GM23248 (cell line): ENCODE measurements at regions not wholly inside any gene's neighbourhood (a gene's known extent, or its start where the extent isn't known, plus 50 kb on each side); places are given as distances from the start of the nearest gene placed in this dataset.

Experiments used
- DNase-seq: peaks from one replicate; pipeline ENCODE4 v3.0.0-alpha.2; 2015
- H2AFZ ChIP-seq: fragments of 200-600 bp; sonication (generic); 2 replicates; pipeline ENCODE4 v1.6.1; 2016; ENCODE audit warnings: antibody characterized with exemption
- H3F3A ChIP-seq: fragments of 200-600 bp; sonication (generic); 2 replicates; pipeline ENCODE4 v1.6.1; 2016; ENCODE audit warnings: mild to moderate bottlenecking, antibody characterized with exemption, mixed run types; ENCODE audit not compliant: insufficient read depth
- H3K27ac ChIP-seq: fragments of 200-600 bp; sonication (generic); 2 replicates; pipeline ENCODE4 v1.5.1; 2016; ENCODE audit warnings: mild to moderate bottlenecking
- H3K27me3 ChIP-seq: fragments of 200-600 bp; sonication (generic); replicated peaks from 2 replicates; pipeline ENCODE4 v1.6.1; 2016; ENCODE audit warnings: mild to moderate bottlenecking; ENCODE audit not compliant: insufficient read depth
- H3K36me3 ChIP-seq: fragments of 200-600 bp; sonication (generic); 2 replicates; pipeline ENCODE4 v1.6.1; 2016; ENCODE audit warnings: low read depth, mild to moderate bottlenecking
- H3K4me1 ChIP-seq: fragments of 200-600 bp; sonication (generic); 2 replicates; pipeline ENCODE4 v1.6.1; 2016; ENCODE audit warnings: mild to moderate bottlenecking; ENCODE audit not compliant: insufficient read depth
- H3K4me2 ChIP-seq: fragments of 200-600 bp; sonication (generic); one replicate; pipeline ENCODE4 v1.6.1; 2016; ENCODE audit warnings: mild to moderate bottlenecking; ENCODE audit not compliant: unreplicated experiment
- H3K4me3 ChIP-seq: fragments of 200-600 bp; sonication (generic); 2 replicates; pipeline ENCODE4 v1.5.1; 2016; ENCODE audit warnings: mild to moderate bottlenecking
- H3K79me2 ChIP-seq: fragments of 200-600 bp; sonication (generic); 2 replicates; pipeline ENCODE4 v1.6.1; 2016; ENCODE audit warnings: mild to moderate bottlenecking; ENCODE audit not compliant: insufficient read depth
- H3K9ac ChIP-seq: fragments of 200-600 bp; sonication (generic); 2 replicates; pipeline ENCODE4 v1.6.1; 2016; ENCODE audit warnings: mild to moderate bottlenecking
- H3K9me2 ChIP-seq: fragments of 200-600 bp; sonication (generic); 2 replicates; pipeline ENCODE4 v1.6.1; 2016; ENCODE audit warnings: mixed run types, mild to moderate bottlenecking, moderate library complexity; ENCODE audit not compliant: insufficient read depth
- H3K9me3 ChIP-seq: fragments of 200-600 bp; sonication (generic); one replicate; pipeline ENCODE4 v1.6.1; 2017; ENCODE audit warnings: low read depth
- H4K20me1 ChIP-seq: fragments of 200-600 bp; sonication (generic); 2 replicates; pipeline ENCODE4 v1.6.0; 2016; ENCODE audit not compliant: insufficient read depth
- EZH2 ChIP-seq: fragments of 200-600 bp; sonication (generic); IDR thresholded peaks from 2 replicates; pipeline ENCODE4 v1.6.1; 2018; ENCODE audit warnings: antibody characterized with exemption, mild to moderate bottlenecking; ENCODE audit not compliant: insufficient read depth, poor library complexity, severe bottlenecking
- EZH2phosphoT487 ChIP-seq: fragments of 200-600 bp; sonication (generic); IDR thresholded peaks from 2 replicates; pipeline ENCODE4 v1.6.1; 2018; ENCODE audit warnings: antibody characterized with exemption, moderate library complexity, mild to moderate bottlenecking, low read depth; ENCODE audit not compliant: insufficient read depth
- WGBS, 2 experiments: methylation state at CpG; one replicate each; pipeline ENCODE4 v1.1.6; 2015 to 2017; ENCODE audit warnings: low lambda C conversion rate in 2 of 2, low coverage in 1 of 2; ENCODE audit errors: missing lambda C conversion rate in 2 of 2; 5-methylcytosine and 5-hydroxymethylcytosine counted together
- in situ Hi-C: fragments of 300-500 bp; cut with MboI; formaldehyde crosslinking; loops from 2 replicates; pipeline ENCODE4 v1.15.0; 2020

DNA sequence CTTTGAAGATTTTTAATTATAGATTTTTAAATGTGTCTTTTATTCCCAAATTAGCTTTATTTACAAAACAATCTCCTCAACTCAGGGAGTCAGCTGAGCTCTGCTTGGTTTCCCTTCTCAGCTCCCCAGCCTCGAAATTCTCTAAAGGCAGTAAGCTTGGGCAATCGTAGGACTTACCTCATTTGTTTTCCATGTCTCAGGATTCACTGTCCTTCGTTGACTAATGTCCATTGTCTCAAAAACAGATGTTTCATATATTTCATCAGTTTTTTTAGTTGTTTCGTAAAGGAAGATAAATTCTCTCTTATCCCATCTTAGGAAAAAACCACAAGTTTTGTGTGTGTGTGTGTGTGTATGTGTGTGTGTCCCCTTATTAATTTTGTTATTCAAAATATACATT lies 102.2 kb upstream of the ADGRF1 start:
- H3K9ac ChIP-seq: peak overlapping the region; percentile 25
- peaks cover 37% of the 10 kb centered on the region for H3K4me1 ChIP-seq
- H3K79me2 ChIP-seq: no peaks in the 10 kb centered on the region
- no peak for TF ChIP-seq EZH2phosphoT487
- no peak for TF ChIP-seq EZH2
- H3K27ac ChIP-seq: peak overlapping the region; percentile 71
- no peaks in the 10 kb centered on the region for H3K9me3 ChIP-seq
- no peaks in the 10 kb centered on the region for H3K36me3 ChIP-seq
- H3F3A ChIP-seq: no peaks in the 10 kb centered on the region
- in situ Hi-C loops: no loop called here
- 4 to 5% methylated on average over 4 of the region's 4 CpGs for WGBS, 2 experiments
- peak overlapping the region; percentile 37 for H3K4me2 ChIP-seq
- no peak overlapping the region; the same call in 1 of the 2 replicates for H2AFZ ChIP-seq
- no peaks in the 10 kb centered on the region for H3K9me2 ChIP-seq
- no peaks in the 10 kb centered on the region for H4K20me1 ChIP-seq
- no peaks in the 10 kb centered on the region for H3K27me3 ChIP-seq
- H3K4me3 ChIP-seq: no peak overlapping the region
- DNase-seq: peak; percentile 84

DNA sequence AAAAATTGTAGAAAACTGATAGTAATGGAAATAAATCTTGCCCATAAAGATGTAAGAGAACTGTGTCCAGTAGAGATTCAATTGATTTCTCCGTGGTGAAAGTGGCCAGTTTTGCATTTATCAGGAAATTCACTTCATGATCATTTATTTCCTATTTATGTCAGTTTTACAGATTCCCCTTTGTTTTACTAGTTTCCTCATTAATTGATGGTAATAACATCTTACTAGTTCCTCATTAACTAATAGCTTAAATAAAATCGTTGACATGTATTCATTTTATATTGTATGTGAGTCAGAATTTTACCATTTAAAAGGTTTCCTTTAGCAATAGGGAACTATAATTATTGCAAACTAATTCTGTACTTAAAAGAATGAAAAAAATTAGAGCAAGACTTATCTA lies 99.8 kb upstream of the ADGRF1 start:
- H3F3A ChIP-seq: no peaks in the 10 kb centered on the region
- no peak overlapping the region for H3K4me2 ChIP-seq
- H2AFZ ChIP-seq: no peak overlapping the region
- DNase-seq: no peak
- TF ChIP-seq EZH2phosphoT487 (no peak), EZH2 (no peak)
- H3K9me3 ChIP-seq: no peaks in the 10 kb centered on the region
- H3K27me3 ChIP-seq: no peaks in the 10 kb centered on the region
- H3K4me1 ChIP-seq: peaks cover 30% of the 10 kb centered on the region
- no peak overlapping the region for H3K9ac ChIP-seq
- no peak overlapping the region for H3K4me3 ChIP-seq
- H3K79me2 ChIP-seq: no peaks in the 10 kb centered on the region
- H4K20me1 ChIP-seq: no peaks in the 10 kb centered on the region
- WGBS, 2 experiments: 28 to 30% methylated on average over 2 of the region's 2 CpGs
- in situ Hi-C loops: no loop called here
- no peaks in the 10 kb centered on the region for H3K9me2 ChIP-seq
- no peak overlapping the region for H3K27ac ChIP-seq
- H3K36me3 ChIP-seq: no peaks in the 10 kb centered on the region

DNA sequence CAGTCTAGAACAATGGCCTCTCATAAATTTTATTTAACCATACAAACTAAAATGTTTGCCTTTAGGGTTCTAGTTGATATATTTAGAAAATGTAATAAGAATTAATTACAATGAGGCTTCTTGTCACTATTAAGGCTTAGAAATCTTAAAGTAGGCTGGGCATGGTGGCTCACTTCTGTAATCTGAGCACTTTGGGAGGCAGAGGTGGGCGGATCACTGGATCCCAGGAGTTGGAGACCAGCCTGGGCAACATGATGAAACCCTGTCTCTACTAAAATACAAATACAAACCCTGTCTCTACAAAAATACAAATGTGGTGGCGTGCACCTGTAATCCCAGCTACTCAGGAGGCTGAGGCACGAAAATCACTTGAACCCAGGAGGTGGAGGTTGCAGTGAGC lies 99.0 kb upstream of the ADGRF1 start:
- Histone ChIP-seq H3K4me1 (peaks cover 23% of the 10 kb centered on the region), H3K27ac (no peak overlapping the region), H4K20me1 (no peaks in the 10 kb centered on the region), H3K27me3 (no peaks in the 10 kb centered on the region), H3K36me3 (no peaks in the 10 kb centered on the region), H3K9ac (no peak overlapping the region), H2AFZ (no peak overlapping the region), H3K4me3 (no peak overlapping the region), H3K4me2 (no peak overlapping the region), H3K9me2 (no peaks in the 10 kb centered on the region), H3K9me3 (no peaks in the 10 kb centered on the region), H3K79me2 (no peaks in the 10 kb centered on the region), H3F3A (no peaks in the 10 kb centered on the region)
- TF ChIP-seq EZH2: no peak
- no peak for TF ChIP-seq EZH2phosphoT487
- in situ Hi-C loops: no loop called here
- DNase-seq: no peak
- WGBS, 2 experiments: 15 to 25% methylated on average over 3 of the region's 3 CpGs

DNA sequence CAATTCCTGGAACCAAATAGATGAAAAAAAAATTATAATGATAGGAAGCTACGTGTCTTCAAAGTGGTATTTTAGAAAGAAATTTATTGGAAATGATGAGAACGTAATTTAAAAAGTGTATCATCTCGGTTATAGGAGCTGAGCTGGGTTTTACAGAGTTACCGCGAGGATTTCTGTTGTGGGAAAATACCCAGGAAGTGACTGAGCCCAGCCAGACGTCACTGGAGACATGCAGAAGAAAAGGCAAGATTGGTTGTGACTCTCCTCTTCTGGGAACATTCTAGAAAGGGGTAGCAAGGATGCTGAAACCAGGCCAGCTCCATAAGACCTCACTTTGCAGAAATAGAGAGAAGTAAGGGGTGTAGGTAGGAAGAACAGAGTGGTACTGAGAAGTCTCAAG lies 95.9 kb upstream of the ADGRF1 start:
- no peak overlapping the region for H3K4me2 ChIP-seq

GRCh38 chr6:47137073-47137472 lies 94.9 kb upstream of the ADGRF1 start:
- no peaks in the 10 kb centered on the region for H3K27me3 ChIP-seq
- H3K9ac ChIP-seq: no peak overlapping the region
- no peak overlapping the region for H2AFZ ChIP-seq
- H3F3A ChIP-seq: no peaks in the 10 kb centered on the region; the same call in 1 of the 2 replicates
- peaks cover 17% of the 10 kb centered on the region for H3K4me1 ChIP-seq
- H3K27ac ChIP-seq: no peak overlapping the region
- H3K9me3 ChIP-seq: no peaks in the 10 kb centered on the region
- no peaks in the 10 kb centered on the region for H3K36me3 ChIP-seq
- H3K79me2 ChIP-seq: no peaks in the 10 kb centered on the region
- DNase-seq: no peak
- TF ChIP-seq EZH2phosphoT487: no peak
- no peak for TF ChIP-seq EZH2
- H4K20me1 ChIP-seq: no peaks in the 10 kb centered on the region
- H3K4me2 ChIP-seq: no peak overlapping the region
- in situ Hi-C loops: no loop called here
- no peaks in the 10 kb centered on the region for H3K9me2 ChIP-seq
- H3K4me3 ChIP-seq: no peak overlapping the region

More for the DNA sequence above, 95.9 kb upstream of the ADGRF1 start:
- Histone ChIP-seq H3K27ac (no peak overlapping the region), H3K79me2 (no peaks in the 10 kb centered on the region), H3K27me3 (no peaks in the 10 kb centered on the region), H3K9ac (no peak overlapping the region), H2AFZ (no peak overlapping the region), H4K20me1 (no peaks in the 10 kb centered on the region), H3K9me3 (no peaks in the 10 kb centered on the region), H3K36me3 (no peaks in the 10 kb centered on the region), H3K4me1 (peaks cover 17% of the 10 kb centered on the region), H3F3A (no peaks in the 10 kb centered on the region; the same call in 1 of the 2 replicates), H3K4me3 (no peak overlapping the region), H3K9me2 (no peaks in the 10 kb centered on the region)
- in situ Hi-C loops: no loop called here
- TF ChIP-seq EZH2: no peak
- no peak for TF ChIP-seq EZH2phosphoT487
- peak; percentile 30 for DNase-seq
- WGBS, 2 experiments: 25 to 26% methylated on average over 6 of the region's 6 CpGs
